HG03342 (cell line): ENCODE measurements at regions not wholly inside any gene's neighbourhood (a gene's known extent, or its start where the extent isn't known, plus 50 kb on each side); places are given as distances from the start of the nearest gene placed in this dataset.

ENCODE experiments used
- ATAC-seq: cut with Tn5 transposase; IDR thresholded peaks from one replicate; pipeline ENCODE4 v1.9.1; 2021; ENCODE audit warnings: mild to moderate bottlenecking, moderate library complexity; ENCODE audit not compliant: unreplicated experiment

- ATAC-seq: no peak
These were observed 319.7 kb downstream of the CXCL12 start for GRCh38 chr10:44064987-44065787.

GRCh38 chr10:44064317-44064716, 320.6 kb downstream of the CXCL12 start:
- no peak for ATAC-seq

DNA sequence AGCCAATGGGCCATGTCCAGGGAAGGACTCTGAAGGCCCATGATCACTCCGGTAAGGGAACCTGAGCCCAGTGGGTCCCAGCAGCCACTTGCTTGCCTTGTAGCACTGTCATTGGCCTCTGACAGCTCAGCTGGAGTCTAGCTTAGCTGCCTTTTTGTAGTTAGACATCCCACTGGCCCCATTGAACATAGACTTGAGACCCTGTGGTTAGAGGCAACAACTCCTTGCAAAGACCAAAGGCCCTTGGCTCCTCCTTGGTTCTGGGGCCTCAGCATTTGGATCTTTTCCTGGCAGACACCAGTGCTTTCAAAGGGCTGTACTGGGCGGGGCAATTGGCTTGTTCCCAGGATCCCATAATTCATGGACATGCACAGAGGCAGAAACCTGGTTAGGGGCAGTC, 321.2 kb downstream of the CXCL12 start:
- no peak for ATAC-seq

- ATAC-seq: no peak
These were observed 324.2 kb downstream of the CXCL12 start for GRCh38 chr10:44060719-44061118.

- no peak for ATAC-seq
These were observed 324.7 kb downstream of the CXCL12 start for GRCh38 chr10:44060221-44060620.

GRCh38 chr10:44058259-44058658, 326.6 kb downstream of the CXCL12 start:
- no peak for ATAC-seq

- ATAC-seq: no peak
These were observed 327.7 kb downstream of the CXCL12 start for GRCh38 chr10:44056967-44057805.

DNA sequence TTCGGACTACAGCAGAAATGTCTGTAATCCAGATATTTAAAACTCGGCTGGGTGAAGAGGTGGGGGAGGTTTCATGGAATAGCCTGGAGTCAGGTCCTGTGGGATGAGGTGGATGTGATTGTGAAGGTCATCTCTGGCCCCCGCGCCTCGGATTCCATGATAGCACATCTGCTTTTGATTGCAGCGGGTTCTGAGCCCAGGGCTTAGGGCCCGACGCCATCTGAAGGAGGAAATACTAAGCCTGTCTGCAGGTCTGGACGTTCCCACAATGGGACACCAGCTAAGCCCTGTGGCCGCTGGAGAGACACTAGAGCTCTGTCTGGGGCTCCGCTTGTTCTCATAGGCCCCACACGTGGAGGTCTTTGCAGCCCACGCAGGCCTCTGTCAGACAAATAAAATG, 328.7 kb downstream of the CXCL12 start:
- ATAC-seq: no peak

DNA sequence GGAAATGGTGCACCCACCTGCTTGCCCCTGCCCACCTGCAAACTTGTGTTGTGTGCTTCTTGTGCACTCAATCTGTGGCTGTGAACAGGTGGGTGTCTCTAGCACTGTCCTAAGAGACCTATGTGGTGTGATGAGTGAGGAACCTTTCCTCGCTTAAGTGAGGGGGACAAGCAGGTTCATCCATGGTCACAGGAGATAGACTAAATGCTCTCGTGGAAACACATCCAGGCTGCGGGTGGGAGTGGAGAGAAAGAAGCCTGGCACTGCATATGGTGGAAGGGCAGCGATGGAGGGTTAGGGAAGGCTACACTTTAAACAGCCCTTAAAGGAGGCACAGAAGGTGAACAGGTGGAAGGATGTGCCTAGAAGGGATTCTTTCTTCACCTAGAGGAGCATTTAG, 330.9 kb downstream of the CXCL12 start:
- ATAC-seq: no peak

DNA sequence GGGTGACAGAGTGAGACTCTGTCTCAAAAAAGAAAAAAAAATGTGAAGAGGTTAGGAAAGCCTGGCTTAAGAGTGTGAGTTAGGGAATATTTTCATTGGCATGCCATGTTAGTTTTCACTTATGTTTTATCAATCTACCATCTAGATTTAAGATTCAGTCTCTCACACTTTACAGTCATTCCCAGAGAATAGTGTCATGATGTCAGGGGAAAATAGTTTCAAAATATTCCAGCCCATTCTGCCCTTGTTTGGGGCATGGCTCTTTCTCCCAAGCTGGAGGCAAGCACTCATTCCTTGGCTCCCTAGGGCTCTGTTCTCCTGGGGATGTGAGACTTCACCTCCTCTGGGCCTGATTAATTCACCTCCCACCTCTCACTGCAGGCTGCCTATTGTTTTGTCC, 331.5 kb downstream of the CXCL12 start:
- no peak for ATAC-seq

DNA sequence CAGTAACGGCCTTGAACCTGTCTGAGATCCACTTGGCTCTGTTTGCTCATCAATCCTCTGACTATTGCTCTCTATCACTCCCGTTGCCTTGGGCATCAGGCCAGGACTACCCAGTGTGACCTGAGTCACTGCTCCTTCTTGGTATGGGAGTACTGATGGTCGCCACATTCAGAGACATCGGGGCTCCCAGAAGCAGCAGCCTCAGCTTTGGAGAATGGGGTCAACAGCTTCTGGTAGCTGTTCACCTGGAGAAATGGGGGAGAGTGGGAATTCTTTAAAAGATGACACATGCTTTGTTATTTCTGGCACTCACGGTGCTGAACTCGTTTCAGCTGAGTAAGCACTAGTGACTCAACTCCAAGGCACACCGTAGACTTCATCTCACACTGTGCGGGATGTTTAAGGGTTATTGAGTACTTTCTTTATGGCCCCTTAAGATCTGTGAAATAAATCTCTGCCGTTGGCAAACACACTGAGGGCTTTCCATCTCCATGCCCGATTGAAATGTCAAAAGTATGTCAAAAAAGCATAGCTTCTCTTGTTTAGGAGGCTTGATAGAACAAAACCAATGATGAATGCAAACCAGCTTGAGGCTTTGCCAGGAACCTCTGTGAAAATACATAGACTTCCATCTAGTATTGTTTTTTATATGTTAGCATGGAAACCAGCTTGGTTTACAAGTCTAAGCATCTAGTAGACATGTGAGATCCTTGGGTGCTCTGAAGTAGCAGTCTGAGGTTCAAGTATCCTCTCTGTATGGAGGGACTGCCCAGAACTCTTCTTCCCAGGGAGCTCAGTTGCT, 333.1 kb downstream of the CXCL12 start:
- no peak for ATAC-seq

DNA sequence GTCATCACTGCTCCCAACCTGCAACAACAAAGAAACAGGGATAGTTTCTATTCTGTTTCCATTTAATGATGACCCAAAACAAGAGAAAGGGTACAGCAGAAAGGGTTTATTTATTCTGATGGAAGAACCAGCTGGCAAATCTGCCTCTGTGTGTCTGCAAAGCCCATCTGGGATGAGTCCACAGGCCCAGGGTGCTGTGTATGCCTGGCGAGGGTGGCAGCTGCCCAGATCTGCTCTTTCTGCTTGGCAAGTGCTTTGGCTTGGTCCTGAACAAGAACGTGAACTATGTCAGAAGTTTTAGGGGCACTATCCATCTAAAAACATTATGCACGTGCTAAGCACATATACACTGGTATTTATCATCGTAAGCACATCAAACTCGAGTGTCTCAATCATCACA, 333.8 kb downstream of the CXCL12 start:
- no peak for ATAC-seq

DNA sequence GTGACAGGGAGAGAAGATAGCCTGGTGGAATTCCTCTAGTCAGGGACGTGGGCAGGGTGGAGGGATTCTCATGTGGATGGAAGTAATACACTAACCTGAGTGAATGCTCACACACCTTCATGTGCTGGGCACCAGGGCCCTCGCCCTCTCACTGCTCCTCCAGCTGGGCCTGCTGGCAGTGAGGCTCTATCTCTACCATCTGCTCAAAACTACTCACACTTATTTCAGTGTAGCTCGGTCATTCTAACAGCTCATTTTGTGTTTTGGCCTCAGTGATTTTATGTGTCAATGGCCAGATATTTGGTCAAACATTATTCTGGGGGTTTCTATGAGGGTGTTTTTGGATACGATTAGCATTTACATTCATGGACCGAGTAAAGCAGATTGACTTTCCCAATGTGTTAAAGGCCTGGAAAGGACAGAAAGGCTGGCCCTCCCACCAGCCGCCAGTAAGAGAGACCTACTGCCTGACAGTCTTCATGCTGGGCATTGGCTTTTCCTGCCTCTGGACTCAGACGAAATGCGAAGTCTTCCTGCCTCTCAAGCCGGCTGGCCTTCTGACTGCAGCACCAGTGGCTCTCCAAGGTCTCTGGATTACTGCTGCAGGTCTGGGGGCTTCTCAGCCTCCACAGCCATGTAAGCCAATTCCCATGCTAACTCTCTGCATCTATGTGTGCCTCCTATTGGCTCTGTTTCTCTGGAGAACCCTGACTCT, 335.4 kb downstream of the CXCL12 start:
- ATAC-seq: no peak

GRCh38 chr10:44047361-44047760, 337.5 kb downstream of the CXCL12 start:
- ATAC-seq: no peak

- no peak for ATAC-seq
These were observed 338.3 kb downstream of the CXCL12 start for GRCh38 chr10:44046605-44047004.

DNA sequence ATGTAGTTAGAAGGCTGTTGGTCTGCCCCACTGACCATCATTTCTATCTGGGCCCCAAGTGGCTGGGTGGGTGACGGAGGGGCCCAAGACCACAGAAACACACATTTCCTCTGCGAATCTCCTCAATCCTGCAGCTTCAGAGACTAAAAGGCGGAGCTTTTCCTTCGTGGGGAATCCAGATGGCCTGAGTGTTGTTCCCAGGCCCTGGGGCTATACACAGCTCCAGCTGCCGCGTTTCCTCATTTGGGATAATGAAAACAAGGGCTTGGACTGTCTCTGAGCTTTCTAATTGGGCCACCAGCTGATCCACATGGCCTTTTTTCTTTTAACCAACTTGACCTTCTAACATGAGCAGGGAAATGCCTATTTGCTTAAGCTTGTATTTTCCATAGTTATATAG, 339.9 kb downstream of the CXCL12 start:
- ATAC-seq: no peak

GRCh38 chr10:44044549-44044948, 340.3 kb downstream of the CXCL12 start:
- no peak for ATAC-seq

GRCh38 chr10:44043646-44044375, 341.1 kb downstream of the CXCL12 start:
- ATAC-seq: no peak

DNA sequence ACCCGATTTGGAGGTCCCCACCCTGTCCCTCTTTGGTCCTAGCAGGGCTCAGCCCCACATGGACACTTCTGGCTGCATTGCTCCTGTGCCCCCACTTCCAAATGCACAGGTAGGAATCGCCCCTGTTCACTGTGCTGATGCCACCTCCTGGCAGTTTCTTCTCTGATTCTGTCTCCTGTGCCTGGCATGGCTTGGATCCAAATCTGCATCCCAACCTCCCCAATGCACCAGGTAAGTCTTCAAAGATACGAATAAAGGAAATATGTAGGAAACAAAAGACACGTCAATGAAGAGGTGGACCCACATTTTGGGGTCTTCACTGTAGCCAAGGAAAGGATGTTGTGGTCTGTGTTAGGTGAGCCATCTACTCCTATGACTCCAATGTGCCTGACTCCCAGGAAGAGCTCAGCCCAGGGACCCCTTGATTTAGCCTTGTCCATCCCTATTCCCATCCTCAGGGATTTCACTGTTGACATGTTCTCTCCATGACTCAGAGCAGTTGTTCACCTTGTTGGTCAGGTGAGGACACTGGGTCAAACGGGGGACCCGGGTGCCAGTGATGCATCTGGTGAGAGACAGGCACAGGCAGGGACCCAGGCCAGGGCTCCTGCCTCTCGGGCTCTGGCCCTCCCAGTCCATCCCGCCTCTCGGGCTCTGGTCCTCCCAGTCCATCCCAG, 341.8 kb downstream of the CXCL12 start:
- ATAC-seq: no peak
